GM18868 (cell line): ENCODE measurements at regions not wholly inside any gene's neighbourhood (a gene's known extent, or its start where the extent isn't known, plus 50 kb on each side); places are given as distances from the start of the nearest gene placed in this dataset.

ENCODE experiments used
- ATAC-seq: cut with Tn5 transposase; IDR thresholded peaks from one replicate; pipeline ENCODE4 v1.9.1; 2021; ENCODE audit warnings: mild to moderate bottlenecking, moderate library complexity; ENCODE audit not compliant: unreplicated experiment

- ATAC-seq = no peak
Measured at GRCh38 chr20:24203526-24204183, 215.1 kb upstream of the GGTLC1 start.

- ATAC-seq = no peak
Measured at GRCh38 chr20:24199501-24199900, 210.9 kb upstream of the GGTLC1 start.

DNA sequence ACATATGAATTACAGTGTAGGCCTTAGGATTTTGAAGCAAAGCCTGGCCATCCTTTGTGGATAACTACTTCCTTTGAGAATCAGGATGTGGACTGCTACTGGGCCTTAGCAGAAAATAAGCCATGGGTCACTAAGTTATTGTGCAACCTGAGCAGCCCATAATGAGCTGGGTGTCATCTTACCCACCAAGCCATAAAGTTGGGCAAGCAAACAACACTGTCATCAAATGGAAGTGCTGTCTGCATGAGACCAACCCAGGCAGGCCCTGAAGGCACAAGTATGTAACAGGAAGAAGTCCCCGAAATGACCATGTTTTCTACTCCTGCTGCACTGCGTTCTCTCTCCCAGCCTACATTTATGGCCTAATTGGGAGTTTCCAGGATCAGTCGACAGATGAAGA, 205.6 kb upstream of the GGTLC1 start:
- no peak for ATAC-seq

- ATAC-seq = no peak
Measured at GRCh38 chr20:24190905-24191304, 202.3 kb upstream of the GGTLC1 start.

- ATAC-seq = no peak
Measured at GRCh38 chr20:24185791-24186190, 197.2 kb upstream of the GGTLC1 start.

DNA sequence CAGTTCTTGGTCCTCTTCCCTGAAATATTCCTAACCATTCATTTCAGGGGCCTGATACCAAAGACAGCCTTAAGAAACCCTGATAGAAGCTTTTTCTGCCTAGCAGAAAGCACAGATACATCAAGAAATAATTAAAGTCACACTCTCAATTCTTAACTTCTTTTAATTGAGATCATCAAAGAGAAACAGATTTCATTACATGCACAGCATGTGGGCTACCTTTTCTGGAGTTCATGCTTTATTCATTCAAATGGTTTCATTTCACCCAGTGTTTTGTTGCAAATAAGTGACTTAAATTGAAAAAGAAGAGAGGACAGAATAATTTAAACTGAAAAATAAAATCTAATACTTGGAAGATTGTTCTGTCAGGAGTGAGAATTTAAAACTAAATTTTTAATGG, 192.6 kb upstream of the GGTLC1 start:
- ATAC-seq = no peak

- no peak for ATAC-seq
Measured at GRCh38 chr20:24169256-24169655, 180.7 kb upstream of the GGTLC1 start.

DNA sequence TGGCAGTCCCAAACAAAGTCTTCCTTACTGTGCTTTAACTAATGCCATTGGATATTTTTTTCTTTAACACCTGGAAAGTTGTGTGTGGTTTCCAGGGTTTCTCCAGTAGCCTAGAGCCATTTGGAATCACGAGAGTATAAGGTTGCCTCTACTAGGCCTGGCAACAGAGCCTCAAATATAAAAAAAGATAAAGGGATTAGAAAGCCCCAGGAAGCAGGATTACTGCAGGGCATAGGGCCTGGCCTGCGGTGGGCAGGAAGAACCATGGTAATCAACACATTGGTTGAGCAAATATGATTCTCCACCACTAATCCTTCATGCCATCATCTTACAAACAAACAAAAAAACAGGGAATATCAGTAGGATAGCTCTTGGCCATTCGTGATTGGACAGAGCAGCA, 177.8 kb upstream of the GGTLC1 start:
- ATAC-seq = no peak

GRCh38 chr20:24166123-24166381, 177.5 kb upstream of the GGTLC1 start:
- ATAC-seq = no peak

DNA sequence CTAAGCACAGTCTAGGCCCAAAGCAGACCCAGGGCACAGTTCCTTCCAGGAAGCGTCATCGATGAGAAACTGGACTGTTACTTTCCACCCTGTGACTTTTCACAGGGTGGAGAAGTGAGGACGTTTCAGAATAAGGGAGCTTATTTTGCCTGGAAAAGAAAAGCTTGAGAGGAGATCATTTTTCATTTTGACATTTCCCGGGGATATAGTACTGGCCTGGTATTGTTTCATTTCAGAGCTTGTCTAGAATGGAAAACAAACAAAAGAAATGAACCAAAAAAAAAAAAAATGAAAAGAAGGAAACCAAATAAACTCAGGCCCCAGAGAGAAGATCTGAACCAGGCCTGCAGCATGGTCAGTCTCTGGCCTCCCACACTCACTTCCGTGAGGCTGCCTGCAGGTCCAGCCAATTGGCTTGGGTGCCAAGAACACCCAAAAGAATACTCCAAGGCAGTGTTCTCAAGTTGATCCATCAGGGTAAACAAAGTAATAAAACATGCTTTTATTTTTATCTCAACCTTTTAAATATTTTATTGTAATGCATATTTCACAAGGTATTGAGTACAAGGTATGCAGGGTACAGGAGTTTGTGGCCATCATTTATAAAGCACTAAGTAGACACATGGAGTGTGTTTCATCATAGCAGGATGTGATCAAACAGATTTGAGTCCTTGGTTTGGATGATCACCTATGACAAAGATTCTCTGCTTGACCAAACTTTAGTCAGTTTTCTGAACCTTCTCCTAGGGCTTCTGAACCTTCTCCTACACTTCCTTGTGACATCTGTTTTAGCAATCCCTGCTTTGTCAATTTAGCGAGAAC, 176.9 kb upstream of the GGTLC1 start:
- ATAC-seq = no peak

GRCh38 chr20:24164360-24164759, 175.8 kb upstream of the GGTLC1 start:
- ATAC-seq = no peak

GRCh38 chr20:24163506-24163905, 174.9 kb upstream of the GGTLC1 start:
- no peak for ATAC-seq

DNA sequence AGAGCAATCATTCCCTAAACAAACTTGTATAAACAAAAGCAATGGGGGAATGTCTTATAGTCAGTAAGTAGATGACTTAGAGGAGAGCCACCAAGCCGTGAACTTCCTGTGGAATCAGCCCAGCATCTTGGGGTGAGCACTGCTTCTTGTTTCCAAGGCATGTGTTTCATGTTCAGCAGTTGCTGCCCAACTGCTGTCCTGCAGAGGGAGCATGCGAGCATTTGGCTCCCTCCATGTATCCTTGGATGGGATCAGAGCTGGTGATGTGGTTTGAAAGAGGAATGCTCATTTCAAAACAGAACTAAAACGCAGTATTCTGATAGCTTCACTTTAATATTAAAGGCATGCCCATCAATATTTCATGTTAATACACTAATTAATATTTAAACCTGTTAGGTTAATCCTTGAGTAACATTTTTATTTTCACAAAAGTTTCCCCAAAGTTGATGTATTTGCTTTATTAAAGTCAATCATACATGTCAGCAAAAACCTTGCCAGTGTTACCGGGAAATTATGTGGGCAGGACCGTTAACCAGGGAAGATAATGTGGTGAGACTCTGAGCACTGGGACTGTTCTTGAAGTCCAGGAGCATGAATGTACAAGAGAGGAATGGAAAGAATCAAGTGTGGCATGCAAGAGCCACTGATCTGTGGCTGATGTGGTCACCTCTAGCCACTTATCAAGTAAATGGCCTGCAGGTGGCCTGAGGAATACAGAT, 172.1 kb upstream of the GGTLC1 start:
- no peak for ATAC-seq

DNA sequence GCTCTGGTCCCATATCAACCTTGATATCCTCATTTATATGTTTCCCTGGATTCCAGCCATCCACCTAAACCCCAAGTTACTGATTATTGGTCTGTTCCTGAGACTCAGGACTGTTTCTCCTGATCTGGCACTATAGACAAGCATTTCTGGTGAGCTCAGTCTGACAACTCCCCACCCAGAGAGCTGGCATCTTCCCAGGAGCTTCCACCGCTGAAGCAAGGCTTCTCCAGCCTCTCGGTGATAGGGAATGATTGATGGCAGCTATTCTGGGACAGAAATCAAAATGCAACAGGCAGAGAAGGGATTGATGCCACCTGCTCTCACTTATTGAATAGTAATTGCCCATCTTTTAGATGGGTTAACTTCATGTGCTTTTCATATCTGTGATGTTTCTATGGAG, 169.7 kb upstream of the GGTLC1 start:
- no peak for ATAC-seq

DNA sequence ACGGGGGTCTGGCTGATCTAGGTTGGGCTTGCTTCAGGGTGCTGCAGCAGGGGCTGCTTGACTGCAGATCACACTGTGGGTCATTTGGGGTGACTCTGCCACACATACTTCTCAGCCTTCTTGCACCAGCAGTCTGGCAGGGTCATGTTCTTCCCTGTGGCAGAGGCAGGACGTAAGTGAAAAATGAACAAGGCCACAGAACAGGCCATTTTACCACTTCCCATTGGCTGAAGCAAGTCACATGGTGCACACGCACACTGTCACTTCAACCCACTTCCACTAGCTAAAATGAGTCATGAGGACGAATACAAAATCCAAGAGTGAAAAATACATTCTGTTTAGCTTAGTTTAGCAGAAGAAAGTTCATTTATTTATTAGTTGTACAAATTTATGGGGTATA, 168.6 kb upstream of the GGTLC1 start:
- no peak for ATAC-seq

DNA sequence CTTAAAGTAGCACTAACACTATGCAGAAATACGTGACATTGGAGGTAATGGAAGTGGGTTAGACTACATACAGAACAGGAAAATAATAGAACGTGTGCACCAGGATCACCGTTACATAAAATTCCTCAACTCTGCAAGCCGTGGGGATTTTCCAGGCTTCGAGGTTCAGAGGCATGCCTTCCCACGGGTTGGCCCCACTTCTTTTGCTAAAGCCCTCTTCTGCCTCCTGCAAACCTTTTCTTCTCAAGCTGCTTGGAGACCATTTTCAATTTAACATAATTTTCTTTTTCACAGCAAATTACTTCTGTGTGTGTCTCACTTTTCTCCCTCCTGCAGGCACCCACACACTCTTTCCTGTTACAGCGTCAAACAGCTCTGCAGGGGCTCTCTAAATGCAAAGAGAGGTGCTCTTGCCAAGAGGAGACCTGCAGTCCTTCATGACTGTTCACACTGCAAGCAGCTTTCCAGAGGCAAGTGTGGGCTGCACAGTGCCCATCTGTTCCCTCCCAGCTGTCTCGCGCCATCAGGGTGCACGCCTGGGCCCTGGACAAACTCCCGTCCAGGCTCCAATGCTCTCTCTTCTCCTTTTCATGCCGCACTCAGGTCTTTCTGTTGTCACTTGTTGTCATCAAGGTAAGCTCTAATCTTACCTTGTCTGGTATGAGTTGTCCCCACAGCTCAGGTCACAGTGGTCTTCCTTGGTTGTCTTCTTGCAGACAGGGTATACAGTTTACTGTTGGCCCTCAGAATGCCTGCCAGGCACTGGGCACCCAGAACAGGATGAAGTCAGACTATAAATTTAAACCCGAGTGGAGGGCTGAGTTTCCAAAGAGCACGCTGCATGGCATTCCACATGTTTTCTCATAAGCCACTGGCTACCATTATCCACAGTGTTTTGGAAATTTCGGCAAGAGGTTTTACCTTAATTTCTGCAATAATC, 164.8 kb upstream of the GGTLC1 start:
- no peak for ATAC-seq

DNA sequence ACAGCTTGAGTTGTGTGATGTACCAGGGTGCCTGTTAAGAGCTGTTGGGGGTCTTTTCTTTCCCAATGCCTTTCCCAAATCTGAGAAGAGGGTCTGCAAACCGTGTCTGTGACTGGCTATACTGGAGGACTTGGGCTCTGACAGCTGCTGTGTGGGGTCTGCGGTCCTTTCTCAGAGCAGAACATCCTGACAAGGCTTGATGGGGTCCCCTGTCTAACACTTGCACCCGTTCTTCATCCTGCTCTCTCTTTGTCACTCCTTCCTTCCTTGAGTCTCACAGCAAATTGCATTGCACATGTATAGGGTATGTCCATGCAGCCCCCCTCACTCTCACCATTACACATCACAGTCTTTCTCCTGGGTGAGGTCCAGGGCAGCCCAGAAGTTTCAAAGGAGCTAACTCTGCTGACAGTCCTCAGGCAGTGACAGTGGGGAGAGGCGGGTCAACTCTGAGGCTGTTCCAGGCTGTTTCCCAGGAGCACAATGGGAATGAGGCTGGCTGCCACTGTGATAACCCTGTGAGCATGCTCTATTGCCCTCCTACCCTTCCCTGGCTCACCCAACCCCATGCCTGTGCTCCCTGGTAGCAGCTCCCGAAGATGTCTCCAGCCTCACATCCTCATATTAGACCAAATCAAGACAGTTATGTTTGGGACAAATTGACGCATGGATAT, 163.2 kb upstream of the GGTLC1 start:
- no peak for ATAC-seq

- ATAC-seq = no peak
Measured at GRCh38 chr20:24150406-24150805, 161.8 kb upstream of the GGTLC1 start.

DNA sequence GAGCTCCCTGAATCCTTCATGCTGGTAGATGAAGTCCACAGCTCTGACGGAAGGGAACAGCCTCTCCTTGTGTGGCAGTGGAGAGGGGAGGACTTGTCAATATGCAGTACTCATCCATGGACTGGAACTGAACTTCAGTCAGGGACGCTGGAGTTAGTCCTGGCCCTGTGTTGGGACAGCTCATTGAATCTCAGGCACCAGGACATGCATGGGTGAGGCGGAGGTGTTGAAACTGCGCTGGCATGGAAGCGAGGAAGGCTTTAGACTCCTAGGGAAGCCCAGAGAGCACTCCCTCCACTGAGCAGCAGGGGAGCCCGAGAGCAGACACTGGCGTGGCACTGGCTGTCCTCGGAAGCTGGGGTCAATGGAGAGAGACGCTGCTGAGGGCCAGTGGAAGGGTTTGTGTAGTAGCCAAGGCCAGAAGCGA, 161.3 kb upstream of the GGTLC1 start:
- no peak for ATAC-seq

- no peak for ATAC-seq
Measured at GRCh38 chr20:24149175-24149574, 160.6 kb upstream of the GGTLC1 start.

GRCh38 chr20:24148372-24148771, 159.8 kb upstream of the GGTLC1 start:
- peak; percentile 48 for ATAC-seq
